SK-N-SH treated with all-trans-retinoic acid at 6 μM for 48 hours (cell line): ENCODE measurements at regions not wholly inside any gene's neighbourhood (a gene's known extent, or its start where the extent isn't known, plus 50 kb on each side); places are given as distances from the start of the nearest gene placed in this dataset.

Experiments used
- ATAC-seq: fragments of 200-7000 bp; cut with Tn5 transposase; 3 replicates; pipeline ENCODE4 v1.9.1; 2020; ENCODE audit warnings: mild to moderate bottlenecking, moderate library complexity
- ESRRG ChIP-seq: fragments of 250-450 bp; sonication (Bioruptor Pico); IDR thresholded peaks from 2 replicates; pipeline ENCODE4 v1.6.1; 2021; ENCODE audit warnings: mild to moderate bottlenecking
- GLIS3 ChIP-seq: fragments of 250-450 bp; sonication (Bioruptor Pico); IDR thresholded peaks from 2 replicates; pipeline ENCODE4 v1.5.0; 2020; ENCODE audit warnings: mild to moderate bottlenecking, moderate library complexity
- TCF4 ChIP-seq: fragments of 250-450 bp; sonication (Bioruptor Pico); IDR thresholded peaks from 2 replicates; pipeline ENCODE4 v1.8.0; 2021; ENCODE audit warnings: mild to moderate bottlenecking, moderate library complexity, borderline replicate concordance
- TOX ChIP-seq: fragments of 250-450 bp; sonication (Bioruptor Pico); IDR thresholded peaks from 2 replicates; pipeline ENCODE4 v1.8.0; 2021; ENCODE audit warnings: mild to moderate bottlenecking, moderate library complexity, borderline replicate concordance
- ZC3H10 ChIP-seq: fragments of 250-450 bp; sonication (Bioruptor Pico); IDR thresholded peaks from 2 replicates; pipeline ENCODE4 v1.5.1; 2021; ENCODE audit warnings: mild to moderate bottlenecking, moderate library complexity
- ZNF70 ChIP-seq: fragments of 450-650 bp; formaldehyde crosslinking; IDR thresholded peaks from 2 replicates; pipeline ENCODE4 v1.5.0; 2020; ENCODE audit warnings: mild to moderate bottlenecking, moderate library complexity
- TF ChIP-seq, protein P1 (sequence below): fragments of 250-450 bp; sonication (Bioruptor Pico); IDR thresholded peaks from 2 replicates; pipeline ENCODE4 v1.8.0; 2021; ENCODE audit warnings: low read depth, mild to moderate bottlenecking, moderate library complexity, borderline replicate concordance

DNA sequence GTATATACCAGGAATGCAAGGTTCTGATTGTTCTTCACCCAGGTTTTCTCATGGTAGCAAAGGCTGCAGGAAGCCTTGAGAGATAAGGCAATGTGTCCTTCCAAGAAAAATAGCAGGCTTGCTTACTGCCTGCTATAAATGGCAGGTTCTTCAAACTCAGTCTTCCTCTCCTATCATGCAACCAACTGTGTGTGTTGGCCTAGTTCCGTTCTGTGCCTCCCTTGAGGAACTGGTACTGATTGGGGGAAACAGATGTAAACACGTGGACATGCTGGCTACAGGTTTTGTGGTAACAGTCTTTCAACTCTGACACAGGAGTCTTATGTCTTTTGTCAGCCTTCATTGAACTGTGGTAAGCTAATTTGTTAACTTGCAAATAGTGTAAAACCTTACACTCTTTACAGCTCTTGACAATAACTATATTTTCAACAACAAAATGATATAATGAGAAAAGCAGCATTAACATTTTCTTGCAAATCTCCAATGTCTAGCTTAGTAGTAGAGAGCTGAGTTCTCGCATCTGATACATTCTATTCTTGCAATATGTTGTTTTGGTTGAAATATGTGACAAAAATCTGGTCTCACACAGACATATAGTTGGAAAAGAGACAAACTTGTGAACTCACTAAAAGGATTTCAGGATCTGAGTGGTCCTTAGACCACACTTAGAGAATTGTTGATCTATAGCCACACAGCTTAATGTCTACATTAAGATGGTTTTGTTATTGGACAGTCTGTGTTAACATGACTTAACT, 54.7 kb upstream of the LSM8 start (continued):
- TF ChIP-seq, protein P1, sequence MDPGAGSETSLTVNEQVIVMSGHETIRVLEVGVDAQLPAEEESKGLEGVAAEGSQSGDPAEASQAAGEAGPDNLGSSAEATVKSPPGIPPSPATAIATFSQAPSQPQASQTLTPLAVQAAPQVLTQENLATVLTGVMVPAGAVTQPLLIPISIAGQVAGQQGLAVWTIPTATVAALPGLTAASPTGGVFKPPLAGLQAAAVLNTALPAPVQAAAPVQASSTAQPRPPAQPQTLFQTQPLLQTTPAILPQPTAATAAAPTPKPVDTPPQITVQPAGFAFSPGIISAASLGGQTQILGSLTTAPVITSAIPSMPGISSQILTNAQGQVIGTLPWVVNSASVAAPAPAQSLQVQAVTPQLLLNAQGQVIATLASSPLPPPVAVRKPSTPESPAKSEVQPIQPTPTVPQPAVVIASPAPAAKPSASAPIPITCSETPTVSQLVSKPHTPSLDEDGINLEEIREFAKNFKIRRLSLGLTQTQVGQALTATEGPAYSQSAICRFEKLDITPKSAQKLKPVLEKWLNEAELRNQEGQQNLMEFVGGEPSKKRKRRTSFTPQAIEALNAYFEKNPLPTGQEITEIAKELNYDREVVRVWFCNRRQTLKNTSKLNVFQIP (CRISPR knock-in tag) = no peak
- TF ChIP-seq ESRRG (CRISPR knock-in tag) (no peak), ZC3H10 (CRISPR knock-in tag) (no peak)
- TF ChIP-seq, all 23 proteins: peak for 0

DNA sequence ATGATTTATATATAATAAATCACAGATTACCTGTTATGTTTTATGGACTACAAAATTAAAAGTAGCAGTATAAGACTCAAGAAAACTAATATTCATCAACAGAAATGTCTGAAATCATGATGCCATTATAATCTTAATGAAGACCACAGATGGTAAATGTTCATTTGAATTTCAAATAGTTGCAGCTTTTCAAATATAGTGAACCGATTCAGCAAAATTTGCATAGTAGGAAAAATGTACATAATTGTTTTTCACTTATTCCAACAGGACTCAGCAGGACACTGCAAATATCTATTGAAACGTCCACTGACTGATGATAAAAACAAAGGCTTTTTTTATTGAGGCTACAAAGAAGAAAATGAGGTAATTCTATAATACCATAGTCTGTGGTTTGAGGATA, 51.2 kb upstream of the LSM8 start:
- no peak for ATAC-seq
- TF ChIP-seq GLIS3 (no peak), ZNF70 (CRISPR knock-in tag) (no peak), TOX (no peak), TCF4 (CRISPR knock-in tag) (no peak)
